ENCODE measurements at regions not wholly inside any gene's neighbourhood (a gene's known extent, or its start where the extent isn't known, plus 50 kb on each side); places are given as distances from the start of the nearest gene placed in this dataset.

GRCh38 chr4:45985038-45985437, 138.8 kb downstream of the GABRG1 start:
- ATAC-seq: no peak
- no peak for DNase-seq (ENCODE audit: low spot score)

- no peak for DNase-seq (ENCODE audit: low spot score)
- ATAC-seq: peak; percentile 51
These were observed 152.7 kb downstream of the GABRG1 start for GRCh38 chr4:45971108-45971507.

- DNase-seq (ENCODE audit: low spot score) (no peak), ATAC-seq (no peak)
These were observed 166.5 kb downstream of the GABRG1 start for GRCh38 chr4:45957353-45957752.

GRCh38 chr4:45954276-45954675, 169.6 kb downstream of the GABRG1 start:
- ATAC-seq (no peak), DNase-seq (ENCODE audit: low spot score) (no peak)

GRCh38 chr4:45951153-45951552, 172.7 kb downstream of the GABRG1 start:
- no peak for ATAC-seq
- DNase-seq (ENCODE audit: low spot score): no peak

- DNase-seq (ENCODE audit: low spot score) (no peak), ATAC-seq (no peak)
These were observed 177.2 kb downstream of the GABRG1 start for GRCh38 chr4:45946699-45947098.

- DNase-seq (ENCODE audit: low spot score): no peak
- ATAC-seq: no peak
These were observed 179.9 kb downstream of the GABRG1 start for GRCh38 chr4:45944000-45944399.

GRCh38 chr4:45939056-45939455, 184.8 kb downstream of the GABRG1 start:
- no peak for ATAC-seq
- no peak for DNase-seq (ENCODE audit: low spot score)

- DNase-seq (ENCODE audit: low spot score): no peak
- ATAC-seq: no peak
These were observed 192.7 kb downstream of the GABRG1 start for GRCh38 chr4:45931154-45931553.

- ATAC-seq (no peak), DNase-seq (ENCODE audit: low spot score) (no peak)
These were observed 196.2 kb downstream of the GABRG1 start for GRCh38 chr4:45927641-45928040.

- ATAC-seq: no peak
- DNase-seq (ENCODE audit: low spot score): no peak
These were observed 198.0 kb downstream of the GABRG1 start for GRCh38 chr4:45925809-45926208.

GRCh38 chr4:45920861-45921260, 203.0 kb downstream of the GABRG1 start:
- DNase-seq (ENCODE audit: low spot score): no peak
- ATAC-seq: no peak

GRCh38 chr4:45910511-45910910, 213.3 kb downstream of the GABRG1 start:
- ATAC-seq: no peak
- no peak for DNase-seq (ENCODE audit: low spot score)

GRCh38 chr4:45897946-45898585, 225.8 kb downstream of the GABRG1 start:
- ATAC-seq: peak; percentile 34
- DNase-seq (ENCODE audit: low spot score): no peak

- ATAC-seq: no peak
- DNase-seq (ENCODE audit: low spot score): no peak
These were observed 240.4 kb downstream of the GABRG1 start for GRCh38 chr4:45883421-45883820.

- no peak for DNase-seq (ENCODE audit: low spot score)
These were observed 247.5 kb downstream of the GABRG1 start for GRCh38 chr4:45876235-45876890.

GRCh38 chr4:45869184-45869583, 254.7 kb downstream of the GABRG1 start:
- ATAC-seq: no peak
- DNase-seq (ENCODE audit: low spot score): no peak

More at GRCh38 chr4:45876235-45876890, 247.5 kb downstream of the GABRG1 start:
- ATAC-seq: peak; percentile 98

GRCh38 chr4:45865781-45866180, 258.1 kb downstream of the GABRG1 start:
- no peak for ATAC-seq
- DNase-seq (ENCODE audit: low spot score): no peak

GRCh38 chr4:45855857-45856256, 268.0 kb downstream of the GABRG1 start:
- ATAC-seq (no peak), DNase-seq (ENCODE audit: low spot score) (no peak)

GRCh38 chr4:45846016-45846415, 277.8 kb downstream of the GABRG1 start:
- no peak for ATAC-seq

GRCh38 chr4:45841791-45842190, 282.1 kb downstream of the GABRG1 start:
- no peak for ATAC-seq
- no peak for DNase-seq (ENCODE audit: low spot score)

More at GRCh38 chr4:45846016-45846415, 277.8 kb downstream of the GABRG1 start:
- no peak for DNase-seq (ENCODE audit: low spot score)

- no peak for ATAC-seq
- DNase-seq (ENCODE audit: low spot score): no peak
These were observed 292.2 kb downstream of the GABRG1 start for GRCh38 chr4:45831692-45832091.

GRCh38 chr4:45803994-45804393, 319.9 kb downstream of the GABRG1 start:
- no peak for DNase-seq (ENCODE audit: low spot score)
- no peak for ATAC-seq

All from left lobe of liver (tissue), 2 donors.